ENCODE measurements at regions not wholly inside any gene's neighbourhood (a gene's known extent, or its start where the extent isn't known, plus 50 kb on each side); places are given as distances from the start of the nearest gene placed in this dataset.

DNA sequence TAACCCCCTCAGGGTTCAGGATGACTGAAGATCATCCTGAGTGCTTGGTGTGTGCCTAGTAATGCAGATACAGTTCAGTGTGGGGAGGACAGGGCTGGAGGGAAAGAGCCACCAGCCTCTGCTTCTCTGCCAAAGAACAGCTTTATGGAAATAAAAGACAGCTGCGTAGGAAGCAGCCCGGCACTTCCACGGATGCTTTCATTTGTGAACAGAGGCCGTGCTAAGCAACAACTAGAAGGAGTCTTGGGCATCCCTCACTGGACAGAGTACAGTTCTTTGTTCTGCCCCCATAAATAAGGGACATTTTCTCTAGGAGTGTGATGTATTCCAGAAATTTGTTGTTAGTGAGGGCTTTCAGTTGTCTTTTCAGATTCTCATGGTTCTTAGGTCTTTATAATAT is 194.8 kb upstream of the RGMA start:
- Histone ChIP-seq H3K9me3 (ENCODE audit: control insufficient read depth in 1 of 2, insufficient read depth in 1 of 2, low read depth in 1 of 2, low read length in 2 of 2) (no peaks in the 10 kb centered on the region), H3K79me2 (ENCODE audit: insufficient read depth, low read length) (no peaks in the 10 kb centered on the region), H3K27me3 (ENCODE audit: insufficient read depth, low read length) (peaks cover 8% of the 10 kb centered on the region; the same call in 1 of the 2 replicates), H3K9ac (ENCODE audit: low read length) (no peak overlapping the region), H4K20me1 (ENCODE audit: insufficient read depth) (no peaks in the 10 kb centered on the region), H3K4me3 (replicated peaks in 1 of 2; ENCODE audit: low read depth in 1 of 2, low read length in 2 of 2) (no peak overlapping the region), H3K9me2 (ENCODE audit: insufficient read depth) (no peaks in the 10 kb centered on the region), H3K36me3 (ENCODE audit: control insufficient read depth in 1 of 2, insufficient read depth in 2 of 2, low read length in 2 of 2) (no peaks in the 10 kb centered on the region), H2AFZ (ENCODE audit: low read depth, low read length, poor library complexity, severe bottlenecking) (no peak overlapping the region), H3K4me1 (ENCODE audit: control insufficient read depth in 1 of 2, insufficient read depth in 2 of 2, low read length in 2 of 2) (no peaks in the 10 kb centered on the region), H3K4me2 (ENCODE audit: low read length) (no peak overlapping the region), H3K27ac (ENCODE audit: low read depth, low read length) (no peak overlapping the region)
- intact Hi-C loops (cut with micrococcal nuclease): no loop called here
- ChIA-PET POLR2A (no interaction called here), RAD21 (ENCODE audit: low non-redundant PET in 1 of 2, low total read pairs in 2 of 2, uncharacterized antibody in 2 of 2, unreplicated experiment in 2 of 2) (no interaction called here), CTCF (no interaction called here)
- TF ChIP-seq EZH2 (IDR thresholded peaks at IDR 0.05): no peak
- TF ChIP-seq, protein P1, sequence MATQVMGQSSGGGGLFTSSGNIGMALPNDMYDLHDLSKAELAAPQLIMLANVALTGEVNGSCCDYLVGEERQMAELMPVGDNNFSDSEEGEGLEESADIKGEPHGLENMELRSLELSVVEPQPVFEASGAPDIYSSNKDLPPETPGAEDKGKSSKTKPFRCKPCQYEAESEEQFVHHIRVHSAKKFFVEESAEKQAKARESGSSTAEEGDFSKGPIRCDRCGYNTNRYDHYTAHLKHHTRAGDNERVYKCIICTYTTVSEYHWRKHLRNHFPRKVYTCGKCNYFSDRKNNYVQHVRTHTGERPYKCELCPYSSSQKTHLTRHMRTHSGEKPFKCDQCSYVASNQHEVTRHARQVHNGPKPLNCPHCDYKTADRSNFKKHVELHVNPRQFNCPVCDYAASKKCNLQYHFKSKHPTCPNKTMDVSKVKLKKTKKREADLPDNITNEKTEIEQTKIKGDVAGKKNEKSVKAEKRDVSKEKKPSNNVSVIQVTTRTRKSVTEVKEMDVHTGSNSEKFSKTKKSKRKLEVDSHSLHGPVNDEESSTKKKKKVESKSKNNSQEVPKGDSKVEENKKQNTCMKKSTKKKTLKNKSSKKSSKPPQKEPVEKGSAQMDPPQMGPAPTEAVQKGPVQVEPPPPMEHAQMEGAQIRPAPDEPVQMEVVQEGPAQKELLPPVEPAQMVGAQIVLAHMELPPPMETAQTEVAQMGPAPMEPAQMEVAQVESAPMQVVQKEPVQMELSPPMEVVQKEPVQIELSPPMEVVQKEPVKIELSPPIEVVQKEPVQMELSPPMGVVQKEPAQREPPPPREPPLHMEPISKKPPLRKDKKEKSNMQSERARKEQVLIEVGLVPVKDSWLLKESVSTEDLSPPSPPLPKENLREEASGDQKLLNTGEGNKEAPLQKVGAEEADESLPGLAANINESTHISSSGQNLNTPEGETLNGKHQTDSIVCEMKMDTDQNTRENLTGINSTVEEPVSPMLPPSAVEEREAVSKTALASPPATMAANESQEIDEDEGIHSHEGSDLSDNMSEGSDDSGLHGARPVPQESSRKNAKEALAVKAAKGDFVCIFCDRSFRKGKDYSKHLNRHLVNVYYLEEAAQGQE (IDR thresholded peaks at IDR 0.05; ENCODE audit: low read depth): no peak
- no peak for DNase-seq (ENCODE audit: low read depth, low spot score)
- ATAC-seq: no peak
- no TSS peak for BruUV-seq (replicated peaks)

DNA sequence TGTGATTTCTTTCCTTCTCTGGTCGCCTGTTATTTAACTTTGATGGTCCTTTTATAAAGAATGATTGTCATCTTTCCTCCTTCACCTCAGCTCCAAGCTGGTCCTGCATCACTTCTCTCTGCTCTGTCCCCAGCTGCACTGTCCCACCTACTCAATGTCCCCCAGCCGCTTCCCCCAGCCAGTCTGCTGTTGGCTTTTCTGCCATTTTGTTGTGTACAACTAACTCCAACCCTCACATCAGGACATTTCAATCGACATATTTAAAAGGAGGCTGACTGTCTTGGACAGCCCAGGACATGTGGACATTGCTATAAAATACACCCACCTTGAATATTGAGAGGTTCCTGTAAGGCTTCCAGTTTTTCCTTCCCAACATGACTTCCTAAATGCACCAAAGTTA is 193.8 kb upstream of the RGMA start:
- ATAC-seq (no peak), DNase-seq (ENCODE audit: low read depth, low spot score) (no peak)
- Histone ChIP-seq H3K27ac (ENCODE audit: low read depth, low read length) (no peak overlapping the region), H3K9ac (ENCODE audit: low read length) (no peak overlapping the region), H3K27me3 (ENCODE audit: insufficient read depth, low read length) (peaks cover 8% of the 10 kb centered on the region; the same call in 1 of the 2 replicates), H3K4me1 (ENCODE audit: control insufficient read depth in 1 of 2, insufficient read depth in 2 of 2, low read length in 2 of 2) (no peaks in the 10 kb centered on the region), H3K9me3 (ENCODE audit: control insufficient read depth in 1 of 2, insufficient read depth in 1 of 2, low read depth in 1 of 2, low read length in 2 of 2) (no peaks in the 10 kb centered on the region), H3K36me3 (ENCODE audit: control insufficient read depth in 1 of 2, insufficient read depth in 2 of 2, low read length in 2 of 2) (no peaks in the 10 kb centered on the region), H3K4me2 (ENCODE audit: low read length) (no peak overlapping the region), H3K9me2 (ENCODE audit: insufficient read depth) (no peaks in the 10 kb centered on the region), H3K4me3 (replicated peaks in 1 of 2; ENCODE audit: low read depth in 1 of 2, low read length in 2 of 2) (no peak overlapping the region), H4K20me1 (ENCODE audit: insufficient read depth) (no peaks in the 10 kb centered on the region), H2AFZ (ENCODE audit: low read depth, low read length, poor library complexity, severe bottlenecking) (no peak overlapping the region), H3K79me2 (ENCODE audit: insufficient read depth, low read length) (no peaks in the 10 kb centered on the region)
- no TSS peak for BruUV-seq (replicated peaks)
- TF ChIP-seq ELF1 (IDR thresholded peaks at IDR 0.05; ENCODE audit: borderline replicate concordance, low read depth) (no peak), FOSL1 (IDR thresholded peaks at IDR 0.05; ENCODE audit: low read depth) (no peak), SIN3A (IDR thresholded peaks at IDR 0.05; ENCODE audit: low read depth) (no peak), RAD21 (IDR thresholded peaks at IDR 0.05; ENCODE audit: low read depth) (no peak)
- TF ChIP-seq, protein P2, sequence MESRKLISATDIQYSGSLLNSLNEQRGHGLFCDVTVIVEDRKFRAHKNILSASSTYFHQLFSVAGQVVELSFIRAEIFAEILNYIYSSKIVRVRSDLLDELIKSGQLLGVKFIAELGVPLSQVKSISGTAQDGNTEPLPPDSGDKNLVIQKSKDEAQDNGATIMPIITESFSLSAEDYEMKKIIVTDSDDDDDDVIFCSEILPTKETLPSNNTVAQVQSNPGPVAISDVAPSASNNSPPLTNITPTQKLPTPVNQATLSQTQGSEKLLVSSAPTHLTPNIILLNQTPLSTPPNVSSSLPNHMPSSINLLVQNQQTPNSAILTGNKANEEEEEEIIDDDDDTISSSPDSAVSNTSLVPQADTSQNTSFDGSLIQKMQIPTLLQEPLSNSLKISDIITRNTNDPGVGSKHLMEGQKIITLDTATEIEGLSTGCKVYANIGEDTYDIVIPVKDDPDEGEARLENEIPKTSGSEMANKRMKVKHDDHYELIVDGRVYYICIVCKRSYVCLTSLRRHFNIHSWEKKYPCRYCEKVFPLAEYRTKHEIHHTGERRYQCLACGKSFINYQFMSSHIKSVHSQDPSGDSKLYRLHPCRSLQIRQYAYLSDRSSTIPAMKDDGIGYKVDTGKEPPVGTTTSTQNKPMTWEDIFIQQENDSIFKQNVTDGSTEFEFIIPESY (IDR thresholded peaks at IDR 0.05; ENCODE audit: extremely low read depth, insufficient replicate concordance, low read length): no peak
- TF ChIP-seq, protein P1 (IDR thresholded peaks at IDR 0.05; ENCODE audit: low read depth): no peak
- ChIA-PET CTCF (no interaction called here), RAD21 (ENCODE audit: low non-redundant PET in 1 of 2, low total read pairs in 2 of 2, uncharacterized antibody in 2 of 2, unreplicated experiment in 2 of 2) (no interaction called here), POLR2A (no interaction called here)
- intact Hi-C loops (cut with micrococcal nuclease): no loop called here
